ENCODE measurements at regions not wholly inside any gene's neighbourhood (a gene's known extent, or its start where the extent isn't known, plus 50 kb on each side); places are given as distances from the start of the nearest gene placed in this dataset.
"Not testable (repeated sequence)": the region's sequence is repeated elsewhere in the genome, so short reads cannot be mapped to it uniquely, and the experiment has no call there.

DNA sequence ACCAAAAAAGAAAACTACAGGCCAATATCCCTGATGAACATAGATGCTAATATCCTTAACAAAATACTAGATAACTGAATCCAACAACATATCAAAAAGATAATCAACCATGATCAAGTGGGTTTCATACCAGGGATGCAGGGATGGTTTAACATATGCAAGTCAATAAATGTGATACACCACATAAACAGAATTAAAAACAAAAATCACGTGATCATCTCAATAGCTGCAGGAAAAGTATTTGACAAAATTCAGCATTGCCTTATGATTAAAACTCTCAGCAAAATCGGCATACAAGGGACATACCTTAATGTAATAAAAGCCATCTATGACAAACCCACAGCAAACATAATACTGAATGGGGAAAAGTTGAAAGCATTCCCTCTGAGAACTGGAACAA is 199.9 kb downstream of the TXNL1 start:
- not testable (repeated sequence) for DNase-seq

DNA sequence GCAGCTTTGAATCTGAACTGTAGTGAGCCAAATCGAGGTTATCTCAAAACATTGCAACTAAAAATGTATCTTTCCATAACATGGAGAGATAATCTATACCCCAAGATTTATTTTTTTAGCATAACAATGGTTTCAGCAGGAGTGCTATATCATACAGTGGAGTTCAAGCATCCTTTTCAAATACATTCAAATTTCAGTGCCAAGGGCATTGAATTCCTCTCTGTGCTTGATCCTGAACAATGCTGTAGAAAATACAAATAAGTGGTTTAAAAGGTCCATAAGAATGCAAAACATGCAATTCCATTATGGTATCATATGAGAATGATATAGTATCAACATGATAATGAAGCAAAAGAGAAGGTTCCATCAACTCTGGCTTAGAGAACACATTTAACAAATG is 201.7 kb downstream of the TXNL1 start:
- DNase-seq, result no peak

DNA sequence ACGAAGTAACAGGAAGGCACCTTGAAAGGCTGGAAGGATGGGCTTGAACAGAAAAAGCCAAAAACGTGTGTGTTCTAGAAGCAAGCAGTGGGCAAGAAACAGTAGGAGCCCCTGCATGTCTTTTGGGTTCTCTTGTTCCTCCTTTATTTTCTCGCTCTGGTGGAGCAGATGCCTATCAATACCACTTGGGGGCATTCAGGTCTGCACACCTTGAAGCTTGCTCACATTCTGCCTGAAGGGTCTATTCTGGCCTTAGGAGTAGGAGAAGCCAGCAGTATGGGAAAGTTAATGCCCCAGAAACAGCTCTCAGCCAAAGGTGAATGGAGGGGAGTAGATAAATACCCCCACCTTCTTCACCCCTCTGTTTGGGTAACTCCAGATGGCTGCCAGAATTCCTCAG is 204.5 kb downstream of the TXNL1 start:
- DNase-seq, result no peak

DNA sequence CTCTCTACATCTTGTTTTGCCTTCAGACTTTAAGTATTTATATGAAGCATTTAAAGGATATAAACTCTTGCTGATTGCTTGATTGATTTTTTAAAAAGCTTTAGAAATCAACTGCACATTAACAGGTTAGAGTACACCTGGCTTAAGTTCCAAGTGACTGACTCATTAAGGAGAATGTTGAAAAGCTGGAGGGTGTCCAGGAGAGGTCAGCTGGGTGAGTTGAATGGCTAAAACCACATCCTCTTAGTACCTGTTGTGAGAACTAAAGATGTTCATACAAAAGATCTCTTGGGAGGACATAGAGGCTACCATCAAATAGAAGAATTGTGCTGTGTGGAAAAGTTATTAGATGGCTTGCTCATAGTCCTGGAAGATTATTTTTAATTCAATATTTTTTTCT is 206.8 kb downstream of the TXNL1 start:
- no peak for DNase-seq

DNA sequence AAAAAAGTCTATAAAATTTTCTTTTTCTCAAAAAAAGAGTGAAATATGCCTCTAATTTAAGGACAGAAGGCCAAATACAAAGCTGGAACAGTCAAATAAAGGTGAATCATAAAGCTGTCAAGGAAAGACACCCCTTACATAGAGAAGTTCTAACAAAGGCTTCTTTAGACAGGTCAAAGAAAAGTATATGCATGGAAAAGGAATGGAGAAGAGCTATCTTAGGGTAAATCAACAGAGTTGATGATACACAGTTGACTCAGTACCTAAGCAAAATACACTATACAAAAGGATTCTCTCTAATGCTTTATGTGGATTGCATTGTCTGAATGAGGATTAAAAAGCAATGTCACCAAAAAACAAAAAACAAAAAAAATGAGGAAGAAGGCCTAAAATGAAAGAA is 214.8 kb downstream of the TXNL1 start:
- no peak for DNase-seq

DNA sequence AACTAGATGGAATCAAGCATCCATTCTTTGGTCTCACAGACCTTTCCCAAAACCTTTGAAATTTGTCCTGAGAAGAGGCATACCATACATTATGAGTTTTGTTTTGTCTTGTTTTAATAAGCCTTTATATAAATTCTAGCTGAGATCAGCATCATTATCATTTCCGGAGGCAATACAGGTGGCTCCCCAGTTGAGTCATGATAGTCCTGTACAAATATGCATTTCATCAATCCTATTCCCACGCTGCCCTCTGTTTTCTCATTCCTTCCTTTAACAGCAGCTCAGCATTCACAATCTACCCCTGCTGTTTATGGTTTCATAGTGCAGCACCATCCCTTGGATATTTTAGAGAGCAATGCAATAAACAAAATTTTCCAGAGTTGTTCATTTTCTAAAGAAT is 216.7 kb downstream of the TXNL1 start:
- no peak for DNase-seq

DNA sequence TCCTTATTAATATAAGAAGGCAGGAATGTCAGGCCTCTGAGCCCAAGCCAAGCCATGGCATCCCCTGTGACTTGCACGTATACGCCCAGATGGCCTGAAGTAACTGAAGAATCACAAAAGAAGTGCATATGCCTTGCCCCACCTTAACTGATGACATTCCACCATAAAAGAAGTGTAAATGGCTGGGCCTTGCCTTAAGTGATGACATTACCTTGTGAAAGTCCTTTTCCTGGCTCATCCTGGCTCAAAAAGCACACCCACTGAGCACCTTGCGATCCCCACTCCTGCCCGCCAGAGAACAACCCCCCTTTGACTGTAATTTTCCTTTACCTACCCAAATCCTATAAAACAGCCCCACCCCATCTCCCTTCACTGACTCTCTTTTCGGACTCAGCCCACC is 217.5 kb downstream of the TXNL1 start:
- not testable (repeated sequence) for DNase-seq

DNA sequence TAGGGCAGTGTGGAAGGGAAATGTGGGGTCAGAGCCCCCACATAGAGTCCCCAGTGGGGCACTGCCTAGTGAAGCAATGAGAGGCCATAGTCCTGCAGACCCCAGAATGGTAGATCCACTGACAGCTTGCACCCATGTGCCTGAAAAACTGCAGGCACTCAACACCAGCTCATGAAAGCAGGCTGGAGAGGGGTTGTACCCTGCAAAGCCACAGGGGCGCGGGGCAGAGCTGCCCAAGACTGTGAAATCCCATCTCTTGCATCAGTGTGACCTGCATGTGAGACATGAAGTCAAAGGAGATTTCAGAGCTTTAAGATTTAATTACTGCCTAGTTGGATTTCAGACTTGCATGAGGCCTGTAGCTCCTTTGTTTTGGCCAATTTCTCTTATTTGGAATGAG is 224.0 kb downstream of the TXNL1 start:
- no peak for DNase-seq

DNA sequence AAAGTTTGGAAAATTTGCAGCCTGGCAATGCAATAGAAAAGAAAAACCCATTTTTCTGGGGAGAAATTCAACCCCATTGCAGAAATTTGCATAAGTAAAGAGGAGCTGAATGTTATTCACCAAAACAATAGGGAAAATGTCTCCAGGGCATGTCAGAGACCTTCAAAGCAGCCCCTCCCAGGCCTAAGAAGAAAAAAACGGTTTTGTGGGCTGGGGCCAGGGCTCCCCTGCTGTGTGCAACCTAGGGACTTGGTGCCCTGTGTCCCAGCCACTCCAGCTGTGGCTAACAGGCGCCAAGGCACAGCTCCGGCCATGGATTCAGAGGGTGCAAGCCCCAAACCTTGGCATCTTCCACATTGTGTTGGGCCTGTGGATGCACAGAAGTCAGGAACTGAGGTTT is 224.5 kb downstream of the TXNL1 start:
- no peak for DNase-seq

DNA sequence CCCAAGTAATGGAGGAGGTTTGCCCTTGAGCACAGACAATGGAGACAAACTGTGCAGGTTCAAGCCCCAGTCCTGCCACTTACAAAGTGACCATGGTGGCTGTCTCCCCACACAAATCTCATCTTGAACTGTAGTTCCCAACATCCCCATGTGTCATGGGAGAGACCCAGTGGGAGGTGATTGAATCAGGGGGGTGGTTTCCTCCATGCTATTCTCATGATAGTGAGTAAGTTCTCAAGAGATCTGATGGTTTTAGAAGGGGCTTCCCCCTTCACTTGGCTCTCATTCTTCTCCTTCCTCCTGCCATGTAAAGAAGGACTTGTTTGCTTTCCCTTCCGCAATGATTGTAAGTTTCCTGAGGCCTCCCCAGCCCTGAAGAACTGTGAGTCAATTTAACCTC is 225.4 kb downstream of the TXNL1 start:
- no peak for DNase-seq

DNA sequence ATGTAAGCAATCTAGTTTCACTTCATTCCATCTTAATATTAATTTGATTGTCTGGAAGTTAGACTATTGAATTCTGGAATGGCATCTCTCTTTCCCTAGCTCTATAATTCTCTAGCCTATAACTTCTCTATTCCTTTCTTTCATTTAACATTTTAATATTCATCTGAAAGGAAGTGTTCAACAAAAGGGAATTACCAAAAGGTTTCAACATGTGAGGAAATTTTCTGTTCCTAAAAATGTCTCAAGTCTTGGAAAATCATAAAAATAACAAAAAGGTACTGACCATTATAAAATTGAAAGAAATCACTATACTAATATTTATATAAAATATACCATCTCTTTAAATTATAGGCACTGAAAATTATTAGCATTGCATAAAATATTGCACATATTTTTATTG is 228.7 kb downstream of the TXNL1 start:
- DNase-seq, result no peak

DNA sequence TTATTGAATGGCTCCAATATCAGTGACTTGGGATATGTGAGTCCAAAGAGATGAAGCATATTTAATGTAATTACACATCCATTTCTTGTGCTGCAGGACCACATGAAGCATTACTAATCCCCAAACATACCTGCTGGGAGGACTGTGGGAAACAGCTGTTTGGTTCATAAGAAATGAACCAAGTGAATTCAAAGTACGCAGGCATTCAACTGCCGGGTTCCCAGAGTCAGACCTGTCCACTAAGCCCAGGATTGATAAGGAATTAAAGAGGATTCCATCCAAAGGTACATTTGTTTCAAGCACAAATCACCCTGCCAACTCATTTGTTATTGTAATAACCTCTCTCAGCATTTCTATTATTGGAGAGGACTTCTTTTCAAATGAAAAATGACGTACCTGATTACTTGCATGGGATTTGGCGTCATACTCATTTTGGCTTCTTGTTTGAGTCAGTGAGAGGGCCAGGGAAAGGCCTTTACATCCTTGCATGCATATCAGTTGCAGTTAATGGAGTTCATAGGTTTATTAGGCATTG is 230.7 kb downstream of the TXNL1 start:
- DNase-seq, result no peak

DNA sequence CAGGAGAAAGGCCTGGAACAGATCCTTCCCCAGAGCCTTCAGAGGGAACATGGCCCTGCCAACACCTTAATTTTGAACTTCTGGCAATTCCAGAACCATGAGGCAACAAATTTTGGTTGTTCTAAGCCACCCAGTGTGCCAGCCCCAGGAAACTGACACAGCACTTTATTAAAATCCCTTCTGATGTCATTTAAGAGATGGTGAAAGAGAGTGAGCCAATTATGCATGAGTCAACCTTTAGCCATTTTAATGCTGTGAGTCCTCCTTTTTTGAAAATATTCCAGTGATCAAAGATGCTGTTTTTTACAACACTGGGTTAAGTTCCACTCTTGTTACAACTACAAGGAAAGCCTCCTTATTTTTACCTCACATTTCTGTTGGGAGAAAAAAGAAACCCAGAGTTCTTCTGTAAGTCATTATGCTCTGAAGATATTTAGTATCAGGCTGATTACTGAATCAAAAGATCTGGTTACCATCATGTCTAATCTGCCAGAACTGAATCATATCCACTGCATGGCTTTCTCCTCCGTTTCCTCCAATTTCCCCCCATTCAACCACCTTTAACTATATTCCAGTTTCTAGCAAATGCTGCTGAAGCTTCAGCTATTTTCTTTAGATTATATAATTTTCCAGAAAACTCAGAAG is 235.4 kb downstream of the TXNL1 start:
- DNase-seq, result peak; percentile 93

DNA sequence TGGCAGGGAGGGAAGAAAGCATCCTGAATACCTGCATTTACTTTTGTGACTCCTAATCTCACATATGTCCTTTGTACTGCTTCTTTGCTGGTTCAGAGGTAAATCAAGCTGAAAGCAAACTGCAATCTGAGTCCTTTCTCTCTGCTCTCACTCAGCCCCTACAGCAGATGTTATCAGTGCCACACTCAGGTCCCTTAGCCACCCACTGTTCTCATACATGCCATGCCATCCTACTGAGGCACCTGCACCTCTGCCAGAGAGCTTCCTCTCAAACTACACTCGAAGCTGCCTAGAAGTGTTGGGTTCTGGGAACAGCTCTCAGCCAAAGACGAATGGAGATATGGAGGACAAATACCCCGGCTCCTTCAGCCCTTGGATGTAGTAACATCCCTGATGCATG is 244.5 kb downstream of the TXNL1 start:
- DNase-seq, result no peak

DNA sequence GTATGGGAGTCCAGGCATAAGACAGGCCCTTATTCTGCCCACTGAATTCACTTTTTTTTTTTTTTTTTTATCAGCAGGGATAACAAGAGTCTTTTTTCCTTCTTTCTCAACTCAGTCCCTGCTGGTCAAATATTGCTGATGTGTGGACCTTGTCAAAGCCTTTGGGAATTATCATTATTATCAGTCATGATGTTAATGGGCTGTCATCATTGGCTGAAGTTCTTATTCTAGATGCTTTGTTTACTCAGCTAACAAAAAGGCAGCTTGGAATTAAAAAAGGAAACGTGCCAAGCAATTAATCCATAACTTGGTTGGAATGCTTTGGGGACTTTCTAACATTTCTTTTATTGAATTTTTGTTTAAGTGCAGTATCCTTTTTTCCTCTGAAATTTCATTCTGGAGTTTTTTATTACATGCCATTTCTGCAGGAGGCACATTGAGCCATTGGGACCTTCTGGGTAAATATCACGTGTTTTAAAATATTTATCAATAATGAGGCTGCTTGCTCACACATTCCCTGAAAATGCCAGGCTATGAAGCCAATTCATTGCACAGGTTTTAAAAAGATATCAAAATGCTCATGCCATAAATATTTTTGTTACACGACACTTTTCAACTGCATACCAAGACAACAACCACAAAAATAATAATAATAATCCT is 246.3 kb downstream of the TXNL1 start:
- DNase-seq, result peak; percentile 13

DNA sequence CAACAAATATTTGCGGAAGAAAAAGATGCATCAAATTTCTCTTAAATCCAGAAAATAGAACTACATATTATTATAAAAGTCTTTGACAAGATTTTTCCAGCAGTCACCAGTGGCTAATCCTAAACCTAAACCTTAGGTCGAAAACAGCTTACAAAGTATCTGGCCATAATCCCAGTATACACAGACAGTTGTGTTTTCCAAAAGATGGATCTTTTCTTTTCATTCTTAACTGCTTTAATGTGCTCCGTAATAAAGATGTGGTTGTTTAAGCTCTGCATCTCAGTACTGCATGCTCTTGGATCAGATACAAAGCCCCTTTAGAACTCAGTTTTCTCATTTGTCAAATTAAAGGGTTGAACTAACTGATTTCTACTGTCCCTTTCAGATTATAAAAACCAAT is 247.8 kb downstream of the TXNL1 start:
- no peak for DNase-seq

DNA sequence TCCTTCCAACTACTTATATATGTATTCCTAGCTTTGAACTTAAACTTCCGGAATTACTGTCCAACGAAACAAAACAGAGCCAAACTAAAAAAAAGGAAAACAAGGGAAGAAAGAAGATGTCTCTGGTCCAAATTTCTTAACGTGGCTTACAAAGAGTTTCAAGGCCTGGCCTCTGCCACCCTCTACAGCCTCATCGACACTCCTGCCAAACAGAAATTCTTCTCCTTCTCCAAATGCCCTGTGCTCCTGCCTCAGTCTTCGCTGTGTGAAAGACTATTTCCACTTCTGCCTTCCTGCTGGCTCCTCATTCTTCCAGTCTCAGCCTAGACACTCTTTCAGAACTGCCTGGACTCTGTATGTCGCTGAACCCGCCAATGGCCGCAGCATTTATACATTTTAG is 249.2 kb downstream of the TXNL1 start:
- no peak for DNase-seq

DNA sequence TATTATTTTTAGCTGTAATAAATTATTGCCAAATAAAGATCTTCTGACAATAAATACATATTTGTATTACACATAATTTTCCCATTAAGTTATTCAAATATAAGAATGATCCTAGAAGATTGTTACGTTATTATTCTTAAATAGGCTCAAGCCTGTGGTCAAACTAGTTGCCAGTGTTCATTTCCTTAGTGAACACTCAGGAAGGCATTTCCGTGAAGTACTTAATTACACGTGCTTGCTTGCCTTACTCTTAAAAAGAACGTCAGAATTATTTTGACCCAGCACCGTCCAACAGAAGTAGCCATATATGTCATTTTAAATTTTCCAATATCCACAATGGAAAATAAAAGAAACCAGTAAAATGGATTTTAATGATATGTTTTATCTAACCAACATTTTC is 249.8 kb downstream of the TXNL1 start:
- peak; percentile 37 for DNase-seq

DNA sequence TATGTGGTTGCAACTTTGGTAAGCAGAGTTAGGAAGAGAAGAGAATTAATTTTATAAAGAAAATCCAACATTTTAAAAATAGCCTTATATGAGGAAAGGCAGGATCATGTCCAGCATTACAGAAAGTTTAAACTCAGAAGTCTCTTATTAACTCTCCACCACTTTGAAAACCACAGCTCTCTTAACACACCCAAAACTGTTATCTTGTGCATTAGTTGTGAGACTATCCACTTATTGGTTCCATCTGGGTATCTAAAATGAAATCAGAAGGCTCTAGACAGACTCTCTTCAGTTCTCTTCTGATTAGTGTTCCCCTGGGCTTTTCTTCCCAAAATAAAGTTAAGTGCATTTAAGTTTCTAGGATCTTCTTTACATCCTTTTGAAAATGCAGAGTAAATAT is 251.5 kb downstream of the TXNL1 start:
- peak; percentile 17 for DNase-seq

DNA sequence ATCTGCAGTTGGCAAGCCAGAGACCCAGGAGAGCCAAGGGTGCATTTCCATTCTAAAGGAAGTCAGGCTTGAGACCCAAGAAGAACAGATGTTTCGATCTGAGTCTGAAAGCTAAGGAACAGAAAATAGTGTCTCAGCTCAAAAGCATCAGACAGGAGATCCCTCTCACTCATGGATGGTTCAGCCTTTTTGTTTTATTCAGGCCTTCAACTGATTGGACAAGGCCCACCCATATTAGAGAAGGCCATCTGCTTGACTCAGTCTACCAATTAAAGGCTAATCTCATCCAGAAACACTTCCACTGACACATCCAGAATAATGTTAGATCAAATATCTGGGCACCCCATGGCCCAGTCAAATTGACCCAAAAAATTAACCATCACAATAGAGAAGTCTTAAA is 255.0 kb downstream of the TXNL1 start:
- no peak for DNase-seq

DNA sequence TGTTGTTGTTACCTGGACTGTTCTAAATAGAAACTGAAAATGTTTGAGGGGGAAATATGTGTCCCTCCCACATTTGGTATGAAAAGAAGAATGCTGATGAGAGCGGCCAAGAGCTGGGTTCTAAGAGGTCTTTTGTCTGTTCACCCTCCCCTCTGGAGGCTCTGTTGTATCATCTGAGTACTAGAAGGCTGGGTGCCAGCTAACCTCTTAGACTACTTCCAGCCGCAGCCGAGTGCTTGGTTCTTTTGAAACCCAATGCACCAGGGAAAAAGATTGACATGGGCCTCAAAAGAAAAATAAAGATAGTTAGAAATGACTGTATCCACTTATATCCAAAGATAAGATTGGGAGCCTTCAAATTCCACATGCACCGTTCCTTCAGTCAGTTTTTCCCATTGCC is 255.9 kb downstream of the TXNL1 start:
- no peak for DNase-seq

DNA sequence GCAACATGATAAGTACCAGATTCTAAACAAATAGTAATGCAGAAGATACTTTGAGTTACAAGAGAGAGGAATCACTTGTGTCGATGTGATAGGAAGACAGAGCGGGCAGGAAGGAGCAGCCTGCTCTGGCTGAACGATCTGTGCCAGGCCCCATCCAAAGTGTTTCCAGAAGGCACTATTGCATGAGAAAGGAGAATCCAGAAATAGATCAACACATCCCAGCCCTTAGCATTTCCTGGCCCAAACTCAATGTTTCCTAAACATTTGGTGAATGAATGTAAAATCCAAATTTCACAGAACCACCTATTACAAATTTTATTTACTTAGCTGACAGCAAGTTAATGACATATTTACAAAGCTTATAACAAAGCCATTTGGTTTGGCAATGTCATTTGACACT is 257.2 kb downstream of the TXNL1 start:
- no peak for DNase-seq

DNA sequence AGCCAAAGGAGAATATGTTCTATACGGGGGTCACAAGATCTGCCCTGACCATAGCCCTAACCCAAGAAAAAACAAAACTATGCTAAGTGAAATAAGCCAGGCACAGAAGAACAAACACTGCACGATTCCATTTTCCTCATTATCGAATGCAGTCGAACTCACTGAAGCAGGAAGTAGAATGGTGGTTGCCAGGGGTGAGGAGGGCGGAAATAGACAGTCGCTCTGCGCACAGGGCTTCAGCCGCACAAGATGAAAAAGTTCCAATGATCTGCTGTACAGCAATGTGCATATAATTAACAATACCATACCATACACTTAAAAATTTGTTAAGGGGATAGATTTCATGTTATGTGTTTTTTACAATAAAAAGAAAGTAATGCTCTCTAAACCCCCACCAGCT is 257.7 kb downstream of the TXNL1 start:
- DNase-seq, result peak; percentile 41

DNA sequence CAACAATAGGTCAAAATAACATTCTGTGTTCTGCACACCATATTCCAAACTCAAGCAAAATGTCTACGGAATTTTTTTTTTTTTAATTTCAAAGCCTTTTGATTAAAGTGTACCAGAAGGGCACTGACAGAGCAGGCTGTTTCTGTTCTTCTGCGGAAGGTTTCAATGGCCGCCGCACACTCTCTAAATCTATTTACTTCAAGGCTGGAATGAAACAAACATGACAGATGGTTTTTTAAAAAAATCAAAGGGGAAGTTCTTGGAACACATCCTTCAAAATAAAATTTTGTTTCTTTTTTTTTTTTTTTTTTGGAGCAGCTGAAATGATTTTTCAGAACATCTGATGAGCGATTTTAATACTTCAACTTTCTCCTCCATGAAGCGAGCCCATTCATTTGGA is 259.1 kb downstream of the TXNL1 start:
- DNase-seq, result peak; percentile 26

DNA sequence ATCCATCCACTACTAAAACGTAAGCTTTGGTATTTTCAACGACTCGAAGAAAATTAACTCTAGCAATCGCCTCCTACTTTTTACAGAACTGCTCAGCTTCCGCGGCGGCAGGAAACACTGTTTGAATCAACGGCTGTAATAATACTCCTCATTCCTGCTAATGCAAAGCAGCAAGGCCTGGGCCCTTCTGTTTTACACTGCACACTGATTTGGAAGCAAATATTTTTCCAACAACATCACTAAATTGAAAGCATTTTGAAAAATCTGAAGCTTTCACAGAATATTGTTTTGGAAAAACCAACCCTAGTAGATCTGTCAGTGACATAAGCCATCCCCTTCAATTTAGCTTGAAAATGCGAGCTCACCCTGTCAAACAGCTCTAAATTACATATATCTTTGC is 261.2 kb downstream of the TXNL1 start:
- DNase-seq, result peak; percentile 65
